NCI-H2227 (cell line): ENCODE measurements at regions not wholly inside any gene's neighbourhood (a gene's known extent, or its start where the extent isn't known, plus 50 kb on each side); places are given as distances from the start of the nearest gene placed in this dataset.

ENCODE experiments used
- DNase-seq: peaks from one replicate; lab custom pipeline; 2025; ENCODE audit not compliant: unreplicated experiment; lab: John Stamatoyannopoulos, UW

DNA sequence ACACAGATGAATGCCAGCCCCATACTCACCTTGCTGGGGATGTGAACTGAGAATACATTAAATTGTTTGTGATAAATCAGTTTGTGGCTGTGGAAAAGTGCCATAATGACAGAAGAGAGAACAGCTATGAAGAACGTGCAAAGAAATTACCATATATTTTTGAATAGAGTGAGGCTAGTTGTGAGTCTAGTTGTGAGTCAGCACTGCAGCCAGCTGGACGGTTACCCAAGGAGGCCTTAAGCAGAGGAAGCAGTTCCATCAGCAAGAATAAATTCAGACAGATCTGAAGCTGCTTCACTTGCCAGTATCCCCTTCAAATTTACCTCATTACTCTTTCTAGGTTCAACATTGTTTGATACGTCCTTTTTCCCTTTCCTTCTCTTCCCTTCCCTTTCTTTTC lies 446.0 kb downstream of the MTRR start:
- no peak for DNase-seq

DNA sequence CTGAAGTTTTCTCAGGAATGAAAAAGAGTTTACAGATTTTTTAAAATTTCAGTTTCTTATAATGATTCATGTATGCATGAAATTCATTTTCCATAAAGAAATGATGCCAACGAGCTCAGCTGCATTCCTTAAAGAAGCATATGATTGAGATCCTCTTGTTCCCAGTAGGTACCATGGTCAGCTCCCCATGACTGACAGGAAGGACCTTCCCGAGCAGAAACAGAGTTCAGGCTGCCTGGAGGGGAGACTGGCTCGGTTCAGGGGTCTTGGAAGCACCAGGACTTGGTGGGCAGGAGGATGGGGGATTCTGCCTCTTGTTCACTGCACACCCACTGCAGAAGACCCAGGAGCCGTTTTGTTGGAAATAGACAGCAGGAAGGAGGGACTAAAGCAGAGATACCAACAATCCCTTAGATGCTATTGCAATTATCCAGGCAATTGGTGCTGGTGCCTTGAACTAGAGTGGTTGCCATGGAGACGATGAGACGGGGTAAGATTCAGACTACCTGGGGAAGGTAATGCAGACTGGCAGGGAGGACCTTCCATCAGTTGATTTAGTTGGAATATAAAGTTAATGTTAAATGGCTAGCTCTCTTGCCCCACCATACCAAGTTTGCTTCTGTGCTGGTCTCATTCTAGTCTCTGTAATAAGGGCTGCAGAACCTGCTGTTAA lies 447.8 kb downstream of the MTRR start:
- no peak for DNase-seq

GRCh38 chr5:8317335-8317734 lies 448.4 kb downstream of the MTRR start:
- DNase-seq = no peak

GRCh38 chr5:8320244-8320643 lies 451.3 kb downstream of the MTRR start:
- DNase-seq = no peak

DNA sequence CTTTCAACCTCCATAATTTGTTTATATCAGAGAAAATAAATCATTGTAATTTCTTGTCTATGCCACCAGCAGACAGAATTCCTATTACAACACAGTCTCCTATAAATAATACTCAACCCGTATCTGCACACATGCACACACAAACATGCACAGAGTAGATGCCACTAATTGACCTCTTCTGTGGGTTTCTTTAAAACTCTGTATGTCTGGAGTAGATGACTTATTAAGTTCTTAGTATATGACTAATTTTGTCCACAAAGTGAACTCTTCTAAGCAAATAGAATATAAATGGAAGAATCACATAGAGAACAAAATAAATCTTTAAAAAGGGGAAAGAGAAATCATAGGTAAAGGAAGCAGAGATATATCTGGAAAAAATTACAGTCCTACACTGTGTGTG lies 452.3 kb downstream of the MTRR start:
- no peak for DNase-seq

- DNase-seq = no peak
These were observed 453.5 kb downstream of the MTRR start for GRCh38 chr5:8322484-8322883.

DNA sequence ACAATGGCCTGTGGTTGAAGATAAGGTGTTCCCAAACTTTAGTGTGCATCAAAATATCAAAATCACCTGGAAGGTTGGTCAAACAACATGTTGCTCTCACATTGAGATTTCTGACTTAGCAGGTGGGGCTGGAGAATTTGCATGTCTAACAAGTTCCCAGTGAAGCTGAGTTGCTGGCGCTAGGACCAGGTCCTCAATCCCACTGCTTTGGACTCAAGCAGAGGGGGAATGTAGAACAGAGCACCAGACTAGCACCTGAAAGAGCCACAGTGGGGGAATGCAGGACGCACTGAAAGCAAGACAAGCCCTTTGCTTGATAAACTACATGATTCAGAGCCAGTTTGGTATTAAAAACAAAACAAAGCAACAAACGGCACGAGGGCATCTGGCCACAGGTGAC lies 458.1 kb downstream of the MTRR start:
- DNase-seq = no peak

GRCh38 chr5:8329773-8330172 lies 460.8 kb downstream of the MTRR start:
- no peak for DNase-seq

DNA sequence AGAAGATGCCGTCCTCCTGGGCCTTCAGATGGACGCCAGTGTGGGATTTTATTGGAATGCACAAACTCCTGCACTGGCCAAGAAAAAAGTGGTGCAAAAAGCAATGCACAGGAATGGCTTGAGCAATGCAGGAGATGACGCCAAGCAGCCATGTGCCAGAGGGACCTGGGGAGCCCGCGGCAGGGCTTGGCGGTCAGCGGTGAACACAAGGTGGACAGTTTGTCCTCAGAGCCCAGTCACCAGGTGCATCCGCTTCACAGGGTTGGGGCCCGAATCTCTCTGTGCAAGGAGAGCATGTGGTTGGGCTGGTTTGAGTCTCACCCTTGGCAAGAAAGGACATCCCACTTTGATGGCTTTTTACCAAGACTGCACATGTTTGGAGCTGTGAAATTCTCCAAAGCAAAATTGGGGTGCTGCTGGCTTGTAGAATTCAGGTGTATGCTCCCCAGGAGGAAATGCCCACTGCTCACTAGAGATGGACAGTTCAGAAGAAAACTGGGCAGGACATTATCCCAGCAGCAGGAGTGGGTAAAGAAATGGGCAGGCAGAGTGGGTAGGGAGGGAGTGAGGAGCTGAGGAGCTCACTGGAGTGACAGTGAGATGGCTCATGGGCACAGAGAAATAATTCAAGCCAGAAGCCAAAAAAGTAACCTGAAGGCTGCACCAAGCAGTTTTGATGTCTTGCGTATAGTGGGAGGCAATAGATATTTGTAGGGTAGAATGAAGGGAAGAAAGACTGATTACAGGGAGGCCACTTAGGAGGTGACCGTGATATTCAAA lies 463.9 kb downstream of the MTRR start:
- DNase-seq = no peak

DNA sequence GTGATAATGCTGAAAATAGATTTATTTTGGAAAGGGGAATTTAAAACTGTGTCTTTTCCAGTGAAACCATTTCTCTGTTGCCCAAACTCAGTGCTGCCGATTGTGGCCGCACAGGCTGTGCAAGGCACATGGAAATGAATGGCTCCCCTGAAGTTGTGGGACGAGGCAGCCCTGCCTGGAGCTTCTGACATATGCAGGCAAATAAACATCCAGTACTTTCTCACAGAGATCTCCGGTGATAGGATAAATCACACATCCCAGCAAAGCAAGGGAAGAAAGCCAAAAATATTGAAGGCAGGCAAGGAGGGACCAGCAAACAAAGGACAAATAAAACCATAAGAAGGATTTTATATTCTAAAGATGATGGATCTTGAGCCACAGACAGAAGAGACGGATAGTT lies 464.5 kb downstream of the MTRR start:
- no peak for DNase-seq

DNA sequence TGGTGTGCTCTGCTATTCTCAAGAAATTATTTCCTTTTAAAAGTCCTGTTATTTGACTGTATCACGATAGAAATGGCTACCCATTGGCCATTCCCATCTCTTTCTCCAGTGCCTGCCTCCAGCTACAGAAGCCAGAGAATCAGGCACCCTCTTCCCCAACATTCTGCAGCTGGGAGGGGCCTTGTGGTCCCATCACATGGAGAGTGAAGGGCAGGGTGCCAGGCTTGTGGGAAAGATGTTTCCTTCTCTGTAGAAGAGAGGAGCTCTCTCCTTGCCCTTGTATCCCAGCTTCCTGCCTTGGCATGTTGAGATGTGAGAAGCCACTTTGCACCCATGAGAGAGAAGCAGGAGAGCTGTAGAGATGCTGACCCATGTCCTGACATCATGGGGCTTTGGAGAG lies 465.0 kb downstream of the MTRR start:
- DNase-seq = no peak

- DNase-seq = no peak
These were observed 471.3 kb downstream of the MTRR start for GRCh38 chr5:8340261-8340660.

DNA sequence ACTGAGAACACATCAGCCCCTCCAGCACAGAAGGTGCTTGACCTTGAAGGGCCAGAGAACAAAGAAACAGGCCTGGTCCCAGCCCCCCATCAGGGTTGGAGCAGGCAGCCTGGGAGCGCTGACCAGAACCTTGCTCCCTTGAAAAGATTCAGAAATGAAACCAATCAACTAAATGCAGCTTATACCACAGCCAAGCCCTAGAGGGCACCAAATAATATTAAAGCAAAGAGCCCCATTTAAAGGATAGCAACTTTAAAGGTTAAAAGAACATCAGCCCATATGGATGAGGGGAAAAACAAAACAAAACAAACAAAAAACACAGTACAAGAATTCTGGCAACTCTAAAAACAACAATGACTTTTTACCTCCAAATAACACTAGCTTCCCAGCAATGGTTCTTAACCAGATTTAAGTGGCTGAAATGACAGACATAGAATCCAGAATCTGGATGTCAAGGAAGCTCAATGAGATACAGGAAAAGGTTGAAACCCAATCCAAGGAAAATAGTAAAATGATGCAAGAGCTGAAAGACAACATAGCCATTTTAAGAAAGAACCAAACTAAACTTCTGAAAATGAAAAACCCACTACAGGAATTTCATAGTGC lies 471.9 kb downstream of the MTRR start:
- DNase-seq = no peak

GRCh38 chr5:8341406-8341805 lies 472.5 kb downstream of the MTRR start:
- DNase-seq = no peak

DNA sequence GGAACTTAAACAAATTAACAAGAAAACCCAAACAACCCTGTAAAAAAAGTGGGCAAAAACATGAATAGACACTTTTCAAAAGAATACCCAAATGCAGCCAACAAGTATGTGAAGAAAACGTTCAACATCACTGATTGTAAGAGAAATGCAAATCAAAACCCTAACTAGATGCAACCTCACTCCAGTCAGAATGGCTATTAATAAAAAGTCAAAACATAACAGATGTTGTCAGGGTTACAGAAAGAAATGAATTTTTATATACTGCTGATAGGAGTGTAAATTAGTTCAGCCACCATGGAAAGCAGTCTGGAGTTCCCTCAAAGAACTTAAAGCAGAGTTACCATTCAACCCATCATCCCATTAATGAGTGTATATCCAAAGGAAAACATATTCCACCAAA lies 479.0 kb downstream of the MTRR start:
- no peak for DNase-seq

GRCh38 chr5:8349855-8350254 lies 480.9 kb downstream of the MTRR start:
- no peak for DNase-seq

DNA sequence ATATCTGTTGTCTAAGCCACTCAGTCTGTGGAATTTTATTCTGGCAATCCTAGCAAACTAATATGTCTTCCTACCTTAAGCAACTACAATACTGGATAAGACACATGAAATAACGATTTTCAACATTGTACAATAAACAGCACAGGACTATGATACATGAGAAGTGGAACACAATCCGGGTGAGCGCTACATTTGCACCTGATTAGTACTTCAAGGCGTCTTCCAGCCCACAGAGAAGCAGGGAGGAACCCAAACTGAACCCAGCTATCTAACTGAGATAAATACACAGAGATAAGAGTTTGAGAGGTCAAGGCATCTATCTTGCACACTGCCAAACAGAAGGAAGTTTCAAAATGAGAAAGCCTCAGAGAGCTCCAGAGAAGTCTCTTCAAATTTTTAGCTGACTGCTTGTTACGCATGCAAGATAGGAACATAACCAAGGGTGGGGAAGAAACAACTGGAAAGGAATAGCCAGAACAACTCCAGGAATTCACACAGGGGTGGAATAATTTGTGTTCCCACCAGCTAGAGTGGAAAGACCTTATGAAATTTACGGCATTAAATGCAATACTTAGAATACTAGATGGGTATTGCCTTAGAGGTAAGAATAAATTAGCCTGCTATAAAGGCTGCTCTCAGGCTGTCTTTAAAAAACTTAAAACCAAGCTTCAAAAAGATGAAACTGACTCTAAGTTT lies 481.8 kb downstream of the MTRR start:
- DNase-seq = no peak

- no peak for DNase-seq
These were observed 487.0 kb downstream of the MTRR start for GRCh38 chr5:8355981-8356380.

DNA sequence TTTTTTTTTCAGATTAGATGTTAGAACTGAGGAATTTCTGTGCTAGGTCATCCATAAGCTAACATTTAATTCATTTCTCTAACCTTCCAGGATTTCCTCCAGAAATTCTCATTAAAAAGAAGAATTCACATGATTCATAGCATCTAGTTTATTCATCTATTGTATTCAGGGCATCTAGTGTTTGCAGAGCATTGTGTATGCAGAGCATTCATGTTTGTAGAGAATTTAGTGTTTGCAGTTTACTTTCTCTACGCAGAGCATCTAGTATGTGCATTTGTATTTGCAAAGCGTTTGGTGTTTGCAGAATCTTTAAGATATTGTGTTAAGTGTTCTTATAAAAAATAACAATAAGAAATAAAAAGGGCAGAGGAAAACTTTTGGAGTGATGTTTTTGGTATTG lies 491.1 kb downstream of the MTRR start:
- no peak for DNase-seq

GRCh38 chr5:8362495-8362894 lies 493.5 kb downstream of the MTRR start:
- no peak for DNase-seq

- no peak for DNase-seq
These were observed 494.2 kb downstream of the MTRR start for GRCh38 chr5:8363138-8363537.

DNA sequence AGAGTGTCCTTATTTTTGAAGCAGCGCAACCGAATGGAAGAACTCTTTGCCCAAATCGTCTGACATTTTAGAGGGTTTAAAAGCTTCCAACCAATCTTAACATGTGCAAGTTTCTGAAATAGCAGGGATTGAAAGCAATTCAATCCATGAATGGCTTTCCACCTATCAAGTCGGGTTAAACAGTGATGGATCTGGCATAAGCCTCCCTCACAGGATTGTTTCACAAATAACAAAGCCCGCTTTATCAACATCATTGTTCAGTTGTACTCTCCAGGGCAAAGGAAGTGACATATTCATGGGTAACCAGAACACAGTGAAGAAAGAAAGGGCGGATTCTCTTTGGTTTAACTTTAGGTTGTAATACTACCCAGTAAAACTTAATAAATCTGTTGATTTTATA lies 497.3 kb downstream of the MTRR start:
- DNase-seq = no peak
